NCI-H460 (cell line): ENCODE measurements at regions not wholly inside any gene's neighbourhood (a gene's known extent, or its start where the extent isn't known, plus 50 kb on each side); places are given as distances from the start of the nearest gene placed in this dataset.
"Not testable (repeated sequence)": the region's sequence is repeated elsewhere in the genome, so short reads cannot be mapped to it uniquely, and the experiment has no call there.

Source experiments
- DNase-seq: peaks from one replicate; pipeline ENCODE4 v3.0.0-alpha.2; 2016; ENCODE audit warnings: low read depth; ENCODE audit errors: extremely low read depth

GRCh38 chr12:17016116-17016864 is 410.3 kb upstream of the LMO3 start:
- DNase-seq: no peak

GRCh38 chr12:17015501-17015900 is 409.5 kb upstream of the LMO3 start:
- DNase-seq: no peak

- DNase-seq: not testable (repeated sequence)
Measured at GRCh38 chr12:17007442-17008040, 401.6 kb upstream of the LMO3 start.

GRCh38 chr12:16998538-16998937 is 392.6 kb upstream of the LMO3 start:
- DNase-seq: not testable (repeated sequence)

GRCh38 chr12:16984484-16984883 is 378.5 kb upstream of the LMO3 start:
- no peak for DNase-seq

- DNase-seq: no peak
Measured at GRCh38 chr12:16972923-16973770, 367.2 kb upstream of the LMO3 start.

GRCh38 chr12:16962889-16963288 is 356.9 kb upstream of the LMO3 start:
- no peak for DNase-seq

GRCh38 chr12:16955083-16955657 is 349.2 kb upstream of the LMO3 start:
- DNase-seq: no peak

- DNase-seq: no peak
Measured at GRCh38 chr12:16949871-16950667, 344.1 kb upstream of the LMO3 start.

- no peak for DNase-seq
Measured at GRCh38 chr12:16949371-16949770, 343.4 kb upstream of the LMO3 start.

- no peak for DNase-seq
Measured at GRCh38 chr12:16946704-16947103, 340.7 kb upstream of the LMO3 start.

GRCh38 chr12:16939871-16940306 is 333.9 kb upstream of the LMO3 start:
- peak; percentile 56 for DNase-seq

GRCh38 chr12:16927259-16927658 is 321.3 kb upstream of the LMO3 start:
- no peak for DNase-seq

- no peak for DNase-seq
Measured at GRCh38 chr12:16920451-16920850, 314.5 kb upstream of the LMO3 start.

- DNase-seq: no peak
Measured at GRCh38 chr12:16919551-16919950, 313.6 kb upstream of the LMO3 start.

GRCh38 chr12:16914853-16915252 is 308.9 kb upstream of the LMO3 start:
- no peak for DNase-seq

GRCh38 chr12:16913832-16914490 is 308.0 kb upstream of the LMO3 start:
- no peak for DNase-seq

GRCh38 chr12:16901946-16902345 is 296.0 kb upstream of the LMO3 start:
- no peak for DNase-seq

GRCh38 chr12:16893426-16893825 is 287.5 kb upstream of the LMO3 start:
- no peak for DNase-seq

GRCh38 chr12:16891673-16892072 is 285.7 kb upstream of the LMO3 start:
- DNase-seq: no peak
